ENCODE measurements at regions not wholly inside any gene's neighbourhood (a gene's known extent, or its start where the extent isn't known, plus 50 kb on each side); places are given as distances from the start of the nearest gene placed in this dataset.

DNA sequence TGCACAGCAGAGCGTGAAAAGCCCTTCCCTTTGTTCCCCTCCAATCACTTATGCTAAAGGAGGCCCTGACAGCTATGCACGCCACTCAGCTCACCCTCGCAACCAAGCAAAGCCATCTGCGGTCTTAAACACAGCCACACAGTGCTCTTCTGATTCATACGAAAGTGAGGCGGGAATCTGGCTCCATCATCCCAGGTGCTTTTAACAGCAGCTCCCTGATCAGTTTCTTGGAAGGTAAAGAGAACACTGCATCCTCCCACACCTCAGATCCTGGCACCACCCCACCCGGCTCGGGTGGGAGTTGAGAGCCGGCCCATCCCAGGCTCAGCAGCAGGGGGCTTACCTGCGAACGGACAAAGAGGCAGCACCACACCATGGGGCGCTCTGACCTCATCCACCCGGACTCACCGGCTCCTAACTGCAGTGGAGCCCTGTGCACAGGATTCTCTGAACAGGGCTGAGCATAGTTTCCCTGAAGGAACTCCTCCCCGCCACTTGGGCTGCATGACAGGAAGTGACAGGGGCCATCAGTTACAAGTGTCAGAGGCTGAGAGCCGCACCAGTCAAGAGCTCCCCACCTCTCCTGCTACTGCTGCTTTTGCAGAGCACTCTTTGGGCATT, 114.3 kb upstream of the ARHGEF3 start:
- in situ Hi-C loops (cut with HindIII; ENCODE audit: low sequenced_read_pairs): no loop called here
- DNase-seq (ENCODE audit: low spot score): no peak

GRCh38 chr3:56914646-56915045, 112.9 kb upstream of the ARHGEF3 start:
- in situ Hi-C loops (cut with HindIII; ENCODE audit: low sequenced_read_pairs): no loop called here
- DNase-seq (ENCODE audit: low spot score): no peak

DNA sequence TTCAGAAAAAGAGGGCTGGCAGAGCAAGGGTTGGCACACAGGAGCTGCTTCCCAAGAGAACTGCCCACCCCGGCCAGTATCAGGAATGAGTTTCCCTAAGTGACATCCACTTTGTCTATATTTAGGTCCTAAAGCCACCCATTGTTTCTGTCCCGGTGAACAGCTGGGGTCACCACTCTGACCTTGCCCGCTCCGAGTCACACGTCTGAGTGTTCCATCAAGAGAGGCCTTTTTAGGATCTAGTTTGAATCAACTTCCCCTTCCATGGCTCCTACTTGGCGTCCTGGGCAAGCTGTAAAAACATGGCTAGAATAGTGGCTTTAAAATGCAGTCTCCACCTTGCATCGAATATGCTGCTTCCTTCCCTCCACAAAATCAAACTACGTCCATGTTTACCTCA, 109.6 kb upstream of the ARHGEF3 start:
- in situ Hi-C loops (cut with HindIII; ENCODE audit: low sequenced_read_pairs): no loop called here
- no peak for DNase-seq (ENCODE audit: low spot score)

GRCh38 chr3:56909349-56909748, 107.6 kb upstream of the ARHGEF3 start:
- DNase-seq (ENCODE audit: low spot score): no peak
- in situ Hi-C loops (cut with HindIII; ENCODE audit: low sequenced_read_pairs): no loop called here

- no peak for DNase-seq (ENCODE audit: low spot score)
- in situ Hi-C loops (cut with HindIII; ENCODE audit: low sequenced_read_pairs): no loop called here
These were observed 106.3 kb upstream of the ARHGEF3 start for GRCh38 chr3:56908004-56908403.

DNA sequence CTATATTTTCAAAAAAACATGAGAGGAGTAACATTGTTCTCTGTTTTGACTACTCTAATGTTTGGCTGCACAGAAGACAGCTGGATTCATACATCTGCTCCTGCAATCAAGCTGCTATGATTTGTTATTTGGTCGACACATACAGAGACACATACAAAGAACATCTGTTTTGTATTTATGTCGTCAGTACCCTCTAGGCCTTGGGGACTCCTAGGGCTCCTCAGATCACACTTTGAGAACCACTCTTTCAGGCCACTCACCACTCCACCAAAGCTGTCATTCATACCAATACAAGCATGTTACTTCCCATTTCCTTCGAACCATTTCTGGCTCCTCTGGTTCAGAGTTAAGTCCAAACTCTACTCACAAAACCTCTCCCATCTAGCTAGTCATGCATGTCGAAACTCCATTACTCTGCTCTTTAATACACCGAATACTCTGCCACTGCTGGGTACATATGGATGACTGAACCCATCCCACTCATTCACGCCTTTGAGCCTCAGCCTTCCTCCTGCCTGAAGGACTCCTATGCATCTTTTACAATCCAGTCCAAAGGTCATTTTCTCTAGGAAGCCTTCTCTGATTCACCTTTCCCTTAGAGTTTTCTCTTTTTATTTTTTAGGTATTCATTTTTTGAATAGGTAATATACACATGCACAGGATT, 102.9 kb upstream of the ARHGEF3 start:
- no peak for DNase-seq (ENCODE audit: low spot score)
- in situ Hi-C loops (cut with HindIII; ENCODE audit: low sequenced_read_pairs): no loop called here

DNA sequence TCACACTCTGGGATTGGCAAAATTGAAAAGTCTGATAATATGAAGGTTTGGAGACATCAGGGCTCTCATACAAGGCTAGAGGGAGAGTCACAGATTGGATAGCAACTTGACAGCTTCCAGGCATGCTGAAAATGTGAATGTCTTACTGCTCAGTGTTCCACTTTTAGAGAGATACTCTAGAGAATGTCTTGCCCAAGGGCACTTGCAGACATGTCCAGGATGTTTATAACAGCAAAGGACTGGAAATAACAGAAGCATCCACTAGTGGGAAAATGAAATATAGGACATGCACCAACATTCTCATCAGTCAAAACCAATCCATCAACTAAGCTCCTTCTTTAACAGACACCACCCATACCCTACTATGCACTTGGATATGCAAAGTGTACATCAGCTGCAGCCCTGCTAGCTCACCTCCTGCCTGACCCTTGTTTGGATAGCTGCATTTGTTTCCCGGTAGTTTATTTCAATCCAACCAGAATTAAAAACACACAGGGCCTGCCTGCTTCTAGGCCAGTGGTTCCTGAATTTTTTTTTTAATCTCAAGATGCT, 101.6 kb upstream of the ARHGEF3 start:
- no peak for DNase-seq (ENCODE audit: low spot score)
- in situ Hi-C loops (cut with HindIII; ENCODE audit: low sequenced_read_pairs): no loop called here

DNA sequence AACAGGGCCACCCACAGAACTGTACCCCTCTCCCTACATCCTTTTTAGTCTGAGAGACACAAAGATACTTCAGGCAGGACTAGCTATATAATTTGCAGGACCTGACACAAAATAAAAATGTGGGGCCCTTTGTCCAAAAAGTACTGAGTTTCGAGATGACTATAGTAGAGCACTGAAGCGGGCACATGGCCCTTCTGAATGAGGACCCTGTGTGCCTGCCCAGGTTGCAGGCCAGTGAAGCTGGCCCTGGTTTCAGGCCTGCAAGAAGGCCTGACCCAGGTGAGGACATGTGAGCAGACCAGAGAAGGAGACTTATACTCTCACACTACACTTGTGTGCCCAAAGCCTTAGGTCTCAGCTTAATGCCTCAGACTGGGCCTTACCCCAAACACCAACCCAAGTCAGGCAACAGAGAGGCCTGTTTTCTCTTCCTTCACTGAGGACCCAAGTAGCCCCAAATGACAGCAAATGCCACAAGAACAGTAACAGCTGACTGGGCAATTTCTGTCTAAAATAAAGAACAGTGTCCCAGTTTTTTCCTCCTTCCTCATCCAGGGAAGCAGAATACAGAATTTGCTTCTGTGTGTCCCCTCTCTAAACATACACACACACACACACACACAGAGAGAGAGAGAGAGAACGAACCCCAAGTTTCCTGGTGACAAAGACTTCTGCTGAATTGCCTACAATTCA, 100.9 kb upstream of the ARHGEF3 start:
- DNase-seq (ENCODE audit: low spot score): no peak
- in situ Hi-C loops (cut with HindIII; ENCODE audit: low sequenced_read_pairs): no loop called here

GRCh38 chr3:56900801-56901200, 99.1 kb upstream of the ARHGEF3 start:
- no peak for DNase-seq (ENCODE audit: low spot score)

GRCh38 chr3:56899851-56900250, 98.1 kb upstream of the ARHGEF3 start:
- in situ Hi-C loops (cut with HindIII; ENCODE audit: low sequenced_read_pairs): no loop called here
- DNase-seq (ENCODE audit: low spot score): no peak

More at GRCh38 chr3:56900801-56901200, 99.1 kb upstream of the ARHGEF3 start:
- in situ Hi-C loops (cut with HindIII; ENCODE audit: low sequenced_read_pairs): no loop called here

- DNase-seq (ENCODE audit: low spot score): no peak
- in situ Hi-C loops (cut with HindIII; ENCODE audit: low sequenced_read_pairs): no loop called here
These were observed 97.3 kb upstream of the ARHGEF3 start for GRCh38 chr3:56899078-56899477.

DNA sequence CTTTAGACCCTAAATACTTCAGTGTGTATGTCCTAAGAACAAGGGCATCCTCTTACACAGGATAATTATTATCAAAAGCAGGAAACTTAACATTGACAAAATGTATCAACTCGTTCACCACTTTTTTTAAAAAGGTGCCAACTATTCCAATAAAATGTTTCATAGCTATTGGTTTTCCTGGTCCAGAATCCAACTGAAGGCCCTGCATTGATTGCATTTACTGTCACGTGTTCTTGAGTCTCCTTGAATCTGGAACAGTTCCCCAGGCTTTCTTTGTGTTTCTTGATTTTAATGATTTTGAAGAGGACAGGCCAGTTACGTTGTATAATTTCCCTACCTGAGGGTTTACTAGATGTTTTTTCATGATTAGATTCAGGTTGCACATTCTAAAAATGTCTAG, 94.6 kb upstream of the ARHGEF3 start:
- in situ Hi-C loops (cut with HindIII; ENCODE audit: low sequenced_read_pairs): no loop called here

GRCh38 chr3:56894881-56895431, 93.2 kb upstream of the ARHGEF3 start:
- in situ Hi-C loops (cut with HindIII; ENCODE audit: low sequenced_read_pairs): no loop called here
- DNase-seq (ENCODE audit: low spot score): no peak

More for the DNA sequence above, 94.6 kb upstream of the ARHGEF3 start:
- no peak for DNase-seq (ENCODE audit: low spot score)

DNA sequence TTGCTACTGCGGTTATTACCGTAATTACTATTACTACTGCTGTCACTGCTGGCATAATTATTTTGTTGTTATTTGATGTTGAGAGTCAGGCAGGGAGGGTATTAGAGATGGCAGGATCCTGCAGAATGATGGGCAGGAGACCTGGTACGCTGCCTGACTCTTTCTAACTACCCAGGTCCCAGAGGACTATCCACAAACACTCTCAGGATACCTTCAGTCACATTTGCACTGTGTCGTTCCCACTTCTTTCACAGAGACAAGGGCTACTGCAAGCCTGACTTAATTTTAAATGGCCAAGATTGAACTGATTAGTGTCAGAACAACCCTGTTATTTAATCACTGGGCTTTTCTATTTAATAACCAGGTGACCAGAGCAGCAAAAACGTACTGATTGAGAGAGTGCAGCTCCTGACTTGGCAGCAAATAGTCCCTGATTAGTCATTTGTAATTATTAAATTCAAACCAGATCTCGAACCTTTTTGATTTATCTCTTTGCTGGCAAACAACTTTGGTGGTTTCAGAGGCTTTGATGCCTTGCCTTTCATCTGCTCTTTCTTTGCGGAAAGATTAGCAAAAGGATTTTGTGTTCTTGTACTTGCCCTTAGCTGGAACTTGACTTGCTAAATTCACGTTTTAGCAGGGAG, 88.8 kb upstream of the ARHGEF3 start:
- no peak for DNase-seq (ENCODE audit: low spot score)
- in situ Hi-C loops (cut with HindIII; ENCODE audit: low sequenced_read_pairs): no loop called here

- no peak for DNase-seq (ENCODE audit: low spot score)
- in situ Hi-C loops (cut with HindIII; ENCODE audit: low sequenced_read_pairs): no loop called here
These were observed 87.4 kb upstream of the ARHGEF3 start for GRCh38 chr3:56889131-56889530.

GRCh38 chr3:56887402-56888025, 85.8 kb upstream of the ARHGEF3 start:
- no peak for DNase-seq (ENCODE audit: low spot score)
- in situ Hi-C loops (cut with HindIII; ENCODE audit: low sequenced_read_pairs): no loop called here

- DNase-seq (ENCODE audit: low spot score): no peak
These were observed 84.6 kb upstream of the ARHGEF3 start for GRCh38 chr3:56886314-56886713.

DNA sequence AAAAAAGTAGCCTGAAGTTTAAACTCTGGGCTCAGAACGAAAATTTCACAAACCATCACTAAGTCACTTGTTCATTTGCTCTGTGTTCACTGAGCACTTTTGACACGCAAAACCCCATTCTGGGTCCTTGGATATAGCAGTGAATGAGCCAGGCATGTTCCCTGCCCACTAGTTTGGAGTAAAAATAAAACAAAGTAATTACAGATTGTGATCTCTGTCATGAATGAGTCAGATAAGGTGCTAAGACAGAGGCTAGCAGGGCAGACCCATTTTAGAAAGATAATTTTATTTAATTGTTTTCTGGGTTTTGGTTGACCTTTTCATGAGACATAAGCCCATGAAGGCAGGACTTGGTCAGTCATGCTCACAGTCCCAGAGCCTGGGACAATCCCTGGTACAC, 84.1 kb upstream of the ARHGEF3 start:
- DNase-seq (ENCODE audit: low spot score): no peak
- in situ Hi-C loops (cut with HindIII; ENCODE audit: low sequenced_read_pairs): no loop called here

More at GRCh38 chr3:56886314-56886713, 84.6 kb upstream of the ARHGEF3 start:
- in situ Hi-C loops (cut with HindIII; ENCODE audit: low sequenced_read_pairs): no loop called here

DNA sequence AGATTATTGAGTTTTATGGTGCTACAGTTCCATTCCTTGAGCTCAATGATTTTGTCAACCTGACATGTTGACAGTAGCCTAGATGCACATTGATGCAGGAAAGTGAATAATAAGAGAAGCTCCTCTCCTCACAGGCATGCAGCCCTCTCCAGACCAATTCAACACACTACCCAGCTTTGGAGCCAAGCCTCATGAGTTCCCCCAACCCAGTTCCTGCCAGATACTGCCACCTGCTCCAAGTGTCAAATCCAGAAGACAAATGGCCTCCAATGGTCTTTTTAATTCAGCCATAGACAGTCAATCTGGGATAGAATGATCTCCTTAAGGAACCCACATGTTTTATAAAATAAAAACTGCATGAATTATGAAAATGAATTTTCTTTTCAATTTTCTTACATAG, 83.7 kb upstream of the ARHGEF3 start:
- in situ Hi-C loops (cut with HindIII; ENCODE audit: low sequenced_read_pairs): no loop called here
- no peak for DNase-seq (ENCODE audit: low spot score)

All from G401 (cell line).